Midbrain (tissue), 1 donor: ENCODE measurements at regions not wholly inside any gene's neighbourhood (a gene's known extent, or its start where the extent isn't known, plus 50 kb on each side); places are given as distances from the start of the nearest gene placed in this dataset.

Experiments
- DNase-seq: peaks from one replicate; lab custom pipeline; 2025; lab: John Stamatoyannopoulos, UW

- no peak for DNase-seq
Measured at GRCh38 chr20:24102749-24103333, 114.3 kb upstream of the GGTLC1 start.

GRCh38 chr20:24102290-24102689, 113.7 kb upstream of the GGTLC1 start:
- no peak for DNase-seq

- peak; percentile 26 for DNase-seq
Measured at GRCh38 chr20:24100370-24101011, 111.9 kb upstream of the GGTLC1 start.

- DNase-seq, result no peak
Measured at GRCh38 chr20:24098886-24099285, 110.3 kb upstream of the GGTLC1 start.

GRCh38 chr20:24097506-24098245, 109.1 kb upstream of the GGTLC1 start:
- no peak for DNase-seq

- no peak for DNase-seq
Measured at GRCh38 chr20:24096864-24097450, 108.4 kb upstream of the GGTLC1 start.

- no peak for DNase-seq
Measured at GRCh38 chr20:24096264-24096663, 107.7 kb upstream of the GGTLC1 start.

- DNase-seq, result no peak
Measured at GRCh38 chr20:24095756-24096155, 107.2 kb upstream of the GGTLC1 start.

GRCh38 chr20:24095303-24095702, 106.7 kb upstream of the GGTLC1 start:
- DNase-seq, result no peak

- no peak for DNase-seq
Measured at GRCh38 chr20:24089576-24089975, 101.0 kb upstream of the GGTLC1 start.

GRCh38 chr20:24086121-24086520, 97.5 kb upstream of the GGTLC1 start:
- DNase-seq, result no peak

GRCh38 chr20:24084281-24084680, 95.7 kb upstream of the GGTLC1 start:
- no peak for DNase-seq

- DNase-seq, result no peak
Measured at GRCh38 chr20:24081077-24081476, 92.5 kb upstream of the GGTLC1 start.

- no peak for DNase-seq
Measured at GRCh38 chr20:24079661-24080412, 91.3 kb upstream of the GGTLC1 start.

GRCh38 chr20:24077145-24077544, 88.6 kb upstream of the GGTLC1 start:
- DNase-seq, result no peak

GRCh38 chr20:24070679-24071078, 82.1 kb upstream of the GGTLC1 start:
- DNase-seq, result no peak

GRCh38 chr20:24066076-24066700, 77.6 kb upstream of the GGTLC1 start:
- DNase-seq, result no peak

GRCh38 chr20:24064915-24065314, 76.3 kb upstream of the GGTLC1 start:
- no peak for DNase-seq

- no peak for DNase-seq
Measured at GRCh38 chr20:24064092-24064491, 75.5 kb upstream of the GGTLC1 start.

GRCh38 chr20:24063100-24063499, 74.5 kb upstream of the GGTLC1 start:
- no peak for DNase-seq

GRCh38 chr20:24060851-24061590, 72.4 kb upstream of the GGTLC1 start:
- DNase-seq, result no peak
